H1 (cell line): ENCODE measurements at regions not wholly inside any gene's neighbourhood (a gene's known extent, or its start where the extent isn't known, plus 50 kb on each side); places are given as distances from the start of the nearest gene placed in this dataset.

Experiments
- CTCF ChIP-seq, 3 experiments: IDR thresholded peaks; 1 replicate in 2 of 3; 2 replicates in 1 of 3; pipeline versions ENCODE4 v1.5.1 to v1.6.1; 2011; ENCODE audit warnings: low read length in 3 of 3, mild to moderate bottlenecking in 3 of 3, inconsistent platforms in 2 of 3, low read depth in 1 of 3, moderate library complexity in 1 of 3; ENCODE audit not compliant: insufficient read depth in 1 of 3; ENCODE audit errors: control extremely low read depth in 1 of 3
- EGR1 ChIP-seq: IDR thresholded peaks from 2 replicates; pipeline ENCODE4 v1.6.1; 2011; ENCODE audit warnings: low read depth, low read length, borderline replicate concordance
- SIRT6 ChIP-seq: IDR thresholded peaks from one replicate; pipeline ENCODE4 v1.7.1; 2012; ENCODE audit warnings: low read length, inconsistent platforms

GRCh38 chr14:98112194-98112780, 1159.7 kb downstream of the BCL11B start (continued):
- TF ChIP-seq EGR1 = no peak
- TF ChIP-seq SIRT6 = no peak
- no peak for TF ChIP-seq CTCF (IDR thresholded peaks at IDR 0.05; ENCODE audit: control extremely low read depth in 1 of 3, insufficient read depth in 1 of 3, low read depth in 1 of 3, low read length in 3 of 3)
